Fibroblast of lung (primary cell): ENCODE measurements at regions not wholly inside any gene's neighbourhood (a gene's known extent, or its start where the extent isn't known, plus 50 kb on each side); places are given as distances from the start of the nearest gene placed in this dataset.

Source experiments
- DNase-seq, 2 donors: peaks; one replicate each; pipeline versions ENCODE4 v3.0.0 to v3.0.0-alpha.2; 2010; ENCODE audit warnings: low read depth in 2 of 2
- H2AFZ ChIP-seq: 2 replicates; pipeline ENCODE4 v1.5.1; 2012; ENCODE audit warnings: low read length, control low read depth, inconsistent platforms
- H3K27ac ChIP-seq: 2 replicates; pipeline ENCODE4 v1.5.1; 2011; ENCODE audit warnings: low read length, control low read depth; ENCODE audit not compliant: insufficient read depth
- H3K27me3 ChIP-seq: 2 replicates; pipeline ENCODE4 v1.5.1; 2011; ENCODE audit warnings: mild to moderate bottlenecking, low read length; ENCODE audit not compliant: control insufficient read depth, insufficient read depth
- H3K36me3 ChIP-seq: 2 replicates; pipeline ENCODE4 v1.5.1; 2011; ENCODE audit warnings: low read length; ENCODE audit not compliant: control insufficient read depth, insufficient read depth
- H3K4me1 ChIP-seq: 2 replicates; pipeline ENCODE4 v1.5.1; 2011; ENCODE audit warnings: low read length; ENCODE audit not compliant: control insufficient read depth, insufficient read depth; ENCODE audit errors: extremely low read depth
- H3K4me2 ChIP-seq: 2 replicates; pipeline ENCODE4 v1.5.1; 2011; ENCODE audit warnings: low read length, control low read depth; ENCODE audit not compliant: insufficient read depth; ENCODE audit errors: extremely low read depth
- H3K4me3 ChIP-seq, 4 experiments: fragments of 200-600 bp in 1 of 4; sonication (generic) in 1 of 4; replicated peaks in 1 of 4; 2 replicates each; pipeline ENCODE4 v1.5.1; 2011 to 2016; ENCODE audit warnings: low read length in 4 of 4, low read depth in 3 of 4, mild to moderate bottlenecking in 3 of 4, control low read depth in 2 of 4, inconsistent platforms in 1 of 4, mixed read lengths in 1 of 4; ENCODE audit not compliant: insufficient read depth in 1 of 4; ENCODE audit errors: control extremely low read depth in 1 of 4
- H3K79me2 ChIP-seq: 2 replicates; pipeline ENCODE4 v1.5.1; 2012; ENCODE audit warnings: mild to moderate bottlenecking, low read length, inconsistent platforms; ENCODE audit not compliant: control insufficient read depth, insufficient read depth
- H3K9ac ChIP-seq: 2 replicates; pipeline ENCODE4 v1.5.1; 2011; ENCODE audit warnings: mild to moderate bottlenecking, low read length, control low read depth; ENCODE audit not compliant: insufficient read depth
- H3K9me3 ChIP-seq: 2 replicates; pipeline ENCODE4 v1.5.1; 2012; ENCODE audit warnings: low read depth, low read length; ENCODE audit not compliant: control insufficient read depth, insufficient read depth
- H4K20me1 ChIP-seq: 2 replicates; pipeline ENCODE4 v1.5.1; 2011; ENCODE audit warnings: low read length; ENCODE audit not compliant: control insufficient read depth, insufficient read depth; ENCODE audit errors: extremely low read depth
- EZH2 ChIP-seq: IDR thresholded peaks from 2 replicates; pipeline ENCODE4 v1.5.1; 2012; ENCODE audit warnings: low read length, control low read depth, mild to moderate bottlenecking; ENCODE audit errors: missing control alignments
- TF ChIP-seq, protein P1 (sequence below), 2 donors: IDR thresholded peaks in 1 of 2; conservative IDR thresholded peaks in 1 of 2; 1 replicate in 1 of 2; 2 replicates in 1 of 2; pipeline ENCODE4 v1.5.1; 2011 to 2012; ENCODE audit warnings: low read length in 2 of 2, control low read depth in 1 of 2, inconsistent platforms in 1 of 2, low read depth in 1 of 2, mild to moderate bottlenecking in 1 of 2

DNA sequence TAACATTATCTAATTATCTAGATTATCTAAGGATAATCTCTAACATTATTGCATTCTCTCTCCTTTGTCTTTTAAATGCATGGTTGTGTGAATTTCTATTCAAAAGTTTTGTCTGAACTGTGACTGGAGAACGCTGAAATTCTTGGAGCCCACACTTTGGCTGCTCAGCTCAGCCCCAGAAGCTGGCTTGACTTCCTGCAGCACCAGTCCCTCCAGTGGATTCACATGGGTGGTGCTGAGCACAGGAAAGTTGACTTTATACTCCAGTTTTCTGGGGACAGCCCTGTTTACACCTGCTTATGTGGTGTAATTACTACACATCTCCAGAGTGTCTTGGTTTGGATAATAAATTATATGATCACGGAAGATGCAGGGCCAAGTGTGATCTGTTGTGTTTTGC is 255.1 kb upstream of the NOX3 start:
- Histone ChIP-seq H3K4me1 (no peaks in the 10 kb centered on the region), H3K36me3 (no peaks in the 10 kb centered on the region), H3K27me3 (no peaks in the 10 kb centered on the region), H3K4me3 (no peak overlapping the region), H3K79me2 (no peaks in the 10 kb centered on the region), H3K27ac (no peak overlapping the region), H3K9me3 (no peaks in the 10 kb centered on the region), H3K4me2 (no peak overlapping the region), H2AFZ (no peak overlapping the region), H3K9ac (no peak overlapping the region), H4K20me1 (no peaks in the 10 kb centered on the region)
- no peak for TF ChIP-seq EZH2
- TF ChIP-seq, protein P1, sequence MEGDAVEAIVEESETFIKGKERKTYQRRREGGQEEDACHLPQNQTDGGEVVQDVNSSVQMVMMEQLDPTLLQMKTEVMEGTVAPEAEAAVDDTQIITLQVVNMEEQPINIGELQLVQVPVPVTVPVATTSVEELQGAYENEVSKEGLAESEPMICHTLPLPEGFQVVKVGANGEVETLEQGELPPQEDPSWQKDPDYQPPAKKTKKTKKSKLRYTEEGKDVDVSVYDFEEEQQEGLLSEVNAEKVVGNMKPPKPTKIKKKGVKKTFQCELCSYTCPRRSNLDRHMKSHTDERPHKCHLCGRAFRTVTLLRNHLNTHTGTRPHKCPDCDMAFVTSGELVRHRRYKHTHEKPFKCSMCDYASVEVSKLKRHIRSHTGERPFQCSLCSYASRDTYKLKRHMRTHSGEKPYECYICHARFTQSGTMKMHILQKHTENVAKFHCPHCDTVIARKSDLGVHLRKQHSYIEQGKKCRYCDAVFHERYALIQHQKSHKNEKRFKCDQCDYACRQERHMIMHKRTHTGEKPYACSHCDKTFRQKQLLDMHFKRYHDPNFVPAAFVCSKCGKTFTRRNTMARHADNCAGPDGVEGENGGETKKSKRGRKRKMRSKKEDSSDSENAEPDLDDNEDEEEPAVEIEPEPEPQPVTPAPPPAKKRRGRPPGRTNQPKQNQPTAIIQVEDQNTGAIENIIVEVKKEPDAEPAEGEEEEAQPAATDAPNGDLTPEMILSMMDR (conservative IDR thresholded peaks at IDR 0.05 in 1 of 2, IDR thresholded peaks at IDR 0.05 in 1 of 2; ENCODE audit: low read depth in 1 of 2, low read length in 2 of 2), result no peak
- DNase-seq, result no peak

DNA sequence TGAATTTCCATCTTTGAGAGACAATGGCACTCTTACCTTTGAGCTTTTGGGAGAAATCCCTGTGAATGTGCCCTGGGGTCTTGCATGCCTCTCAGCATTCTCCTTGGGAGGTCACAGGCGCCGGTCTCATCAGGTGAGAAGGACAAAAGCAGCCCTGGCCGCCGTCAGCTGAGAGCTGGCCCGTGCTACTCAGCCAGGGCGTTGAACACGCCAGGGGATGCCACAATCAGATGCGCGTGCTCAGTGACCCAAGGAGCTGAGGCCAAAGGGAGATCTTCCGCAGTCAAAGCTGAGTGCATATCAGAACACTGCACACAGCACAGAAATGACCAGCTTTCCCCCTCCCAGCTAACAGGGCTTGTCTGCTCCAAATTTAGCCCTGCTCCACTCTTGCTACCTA is 253.6 kb upstream of the NOX3 start:
- Histone ChIP-seq H3K27ac (no peak overlapping the region), H2AFZ (no peak overlapping the region), H3K36me3 (no peaks in the 10 kb centered on the region), H3K9ac (no peak overlapping the region), H3K79me2 (no peaks in the 10 kb centered on the region), H3K4me1 (no peaks in the 10 kb centered on the region), H3K4me2 (no peak overlapping the region), H4K20me1 (no peaks in the 10 kb centered on the region), H3K4me3 (no peak overlapping the region), H3K27me3 (no peaks in the 10 kb centered on the region), H3K9me3 (no peaks in the 10 kb centered on the region)
- DNase-seq, result no peak
- TF ChIP-seq EZH2, result no peak
- TF ChIP-seq, protein P1 (conservative IDR thresholded peaks at IDR 0.05 in 1 of 2, IDR thresholded peaks at IDR 0.05 in 1 of 2; ENCODE audit: low read depth in 1 of 2, low read length in 2 of 2), result no peak

DNA sequence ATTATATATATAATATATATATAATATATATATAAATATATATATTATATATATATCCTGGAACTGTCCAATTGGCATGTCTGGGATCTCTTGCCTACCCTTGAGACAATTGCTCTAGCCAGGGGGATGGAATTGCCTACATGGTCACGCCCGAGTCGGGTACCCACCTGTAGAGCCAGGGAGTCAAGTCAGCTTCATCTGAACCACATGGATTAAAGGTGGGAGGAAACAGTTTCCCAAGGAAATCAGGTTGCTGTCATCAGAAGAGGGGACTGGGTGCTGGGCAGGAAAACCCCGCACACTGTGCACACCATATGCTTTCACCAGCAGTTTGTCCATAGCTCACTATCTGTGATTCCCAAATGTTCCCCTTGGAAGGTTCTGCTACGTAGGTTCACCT is 252.5 kb upstream of the NOX3 start:
- H2AFZ ChIP-seq, result no peak overlapping the region
- no peaks in the 10 kb centered on the region for H3K36me3 ChIP-seq
- H3K9me3 ChIP-seq, result no peaks in the 10 kb centered on the region
- H4K20me1 ChIP-seq, result no peaks in the 10 kb centered on the region
- no peaks in the 10 kb centered on the region for H3K4me1 ChIP-seq
- no peak overlapping the region for H3K9ac ChIP-seq
- no peak for DNase-seq
- no peak overlapping the region for H3K4me2 ChIP-seq
- H3K27ac ChIP-seq, result no peak overlapping the region
- no peaks in the 10 kb centered on the region for H3K27me3 ChIP-seq
- no peak overlapping the region for H3K4me3 ChIP-seq
- H3K79me2 ChIP-seq, result no peaks in the 10 kb centered on the region
- TF ChIP-seq, protein P1 (conservative IDR thresholded peaks at IDR 0.05 in 1 of 2, IDR thresholded peaks at IDR 0.05 in 1 of 2; ENCODE audit: low read depth in 1 of 2, low read length in 2 of 2), result no peak
- no peak for TF ChIP-seq EZH2
